Chondrocyte (in vitro differentiated cells): ENCODE measurements at regions not wholly inside any gene's neighbourhood (a gene's known extent, or its start where the extent isn't known, plus 50 kb on each side); places are given as distances from the start of the nearest gene placed in this dataset.

Experiments
- DNase-seq: peaks from one replicate; pipeline ENCODE4 v3.0.0; 2021; ENCODE audit warnings: mixed read lengths, low spot score
- H3K27ac Mint-ChIP-seq: one replicate; pipeline ENCODE4 v1.8.0; 2021; ENCODE audit warnings: mild to moderate bottlenecking, moderate library complexity, mixed read lengths; ENCODE audit not compliant: unreplicated experiment
- H3K27me3 Mint-ChIP-seq: 2 replicates; pipeline ENCODE4 v1.8.0; 2021; ENCODE audit warnings: low read depth, mixed read lengths
- H3K36me3 Mint-ChIP-seq: 2 replicates; pipeline ENCODE4 v1.8.0; 2021; ENCODE audit warnings: low read depth, mixed read lengths
- H3K4me1 Mint-ChIP-seq: 2 replicates; pipeline ENCODE4 v1.8.0; 2021; ENCODE audit warnings: low read depth, mild to moderate bottlenecking, mixed read lengths
- H3K4me3 Mint-ChIP-seq: one replicate; pipeline ENCODE4 v1.8.0; 2021; ENCODE audit warnings: mild to moderate bottlenecking, moderate library complexity, mixed read lengths; ENCODE audit not compliant: unreplicated experiment
- H3K9me3 Mint-ChIP-seq: 2 replicates; pipeline ENCODE4 v1.8.0; 2021; ENCODE audit warnings: low read depth, mixed read lengths
- TF ChIP-seq, protein P1 (sequence below): fragments of 200-600 bp; sonication (generic); IDR thresholded peaks from 2 replicates; pipeline ENCODE4 v1.5.0; 2021; ENCODE audit warnings: antibody characterized with exemption, mild to moderate bottlenecking, moderate library complexity

DNA sequence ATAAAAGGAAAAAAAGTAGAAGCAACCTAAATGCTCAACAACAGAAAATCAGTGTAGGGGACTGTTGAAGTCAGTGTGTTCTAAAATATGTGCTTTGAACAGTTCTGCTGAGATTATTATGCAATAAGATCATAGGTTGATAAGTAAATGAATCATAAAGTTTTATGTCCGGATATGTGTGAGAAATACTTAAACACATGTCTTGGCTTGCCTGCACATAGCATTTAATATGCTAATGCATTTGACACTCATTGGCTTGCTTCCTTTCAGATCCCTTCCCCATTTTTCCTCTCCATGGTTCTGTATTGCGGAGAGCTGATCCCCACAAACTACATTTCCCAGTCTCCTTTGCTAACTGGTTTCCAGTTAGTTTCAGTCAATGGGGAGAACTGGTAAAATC lies 573.8 kb upstream of the TBX3 start:
- peaks cover 5% of the 10 kb centered on the region for H3K4me1 Mint-ChIP-seq
- H3K27me3 Mint-ChIP-seq = peaks cover 15% of the 10 kb centered on the region
- H3K27ac Mint-ChIP-seq = no peak overlapping the region
- TF ChIP-seq, protein P1, sequence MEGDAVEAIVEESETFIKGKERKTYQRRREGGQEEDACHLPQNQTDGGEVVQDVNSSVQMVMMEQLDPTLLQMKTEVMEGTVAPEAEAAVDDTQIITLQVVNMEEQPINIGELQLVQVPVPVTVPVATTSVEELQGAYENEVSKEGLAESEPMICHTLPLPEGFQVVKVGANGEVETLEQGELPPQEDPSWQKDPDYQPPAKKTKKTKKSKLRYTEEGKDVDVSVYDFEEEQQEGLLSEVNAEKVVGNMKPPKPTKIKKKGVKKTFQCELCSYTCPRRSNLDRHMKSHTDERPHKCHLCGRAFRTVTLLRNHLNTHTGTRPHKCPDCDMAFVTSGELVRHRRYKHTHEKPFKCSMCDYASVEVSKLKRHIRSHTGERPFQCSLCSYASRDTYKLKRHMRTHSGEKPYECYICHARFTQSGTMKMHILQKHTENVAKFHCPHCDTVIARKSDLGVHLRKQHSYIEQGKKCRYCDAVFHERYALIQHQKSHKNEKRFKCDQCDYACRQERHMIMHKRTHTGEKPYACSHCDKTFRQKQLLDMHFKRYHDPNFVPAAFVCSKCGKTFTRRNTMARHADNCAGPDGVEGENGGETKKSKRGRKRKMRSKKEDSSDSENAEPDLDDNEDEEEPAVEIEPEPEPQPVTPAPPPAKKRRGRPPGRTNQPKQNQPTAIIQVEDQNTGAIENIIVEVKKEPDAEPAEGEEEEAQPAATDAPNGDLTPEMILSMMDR = no peak
- no peaks in the 10 kb centered on the region for H3K36me3 Mint-ChIP-seq
- no peaks in the 10 kb centered on the region for H3K9me3 Mint-ChIP-seq
- no peak for DNase-seq
- H3K4me3 Mint-ChIP-seq = no peak overlapping the region

DNA sequence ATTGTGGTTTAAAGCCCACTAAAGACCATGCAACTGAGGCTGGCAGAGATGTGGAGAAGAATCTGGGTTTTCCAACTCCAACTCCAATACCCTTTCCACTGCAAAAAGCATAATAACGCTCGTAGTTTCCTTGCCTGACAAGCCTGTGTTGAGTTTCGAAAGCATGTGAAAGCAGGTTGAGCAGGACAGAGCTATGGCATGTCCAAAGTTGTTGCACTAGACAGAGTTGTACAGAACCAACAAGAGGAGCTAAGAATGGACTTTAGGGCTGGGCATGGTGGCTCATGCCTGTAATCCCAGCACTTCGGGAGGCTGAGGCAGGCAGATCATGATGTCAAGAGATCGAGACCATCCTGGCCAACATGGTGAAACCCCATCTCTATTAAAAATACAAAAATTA lies 572.0 kb upstream of the TBX3 start:
- Mint-ChIP-seq H3K27me3 (peaks cover 21% of the 10 kb centered on the region), H3K4me3 (no peak overlapping the region), H3K27ac (no peak overlapping the region), H3K36me3 (no peaks in the 10 kb centered on the region), H3K9me3 (no peaks in the 10 kb centered on the region), H3K4me1 (peaks cover under 1% of the 10 kb centered on the region)
- DNase-seq = no peak
- TF ChIP-seq, protein P1 = no peak

DNA sequence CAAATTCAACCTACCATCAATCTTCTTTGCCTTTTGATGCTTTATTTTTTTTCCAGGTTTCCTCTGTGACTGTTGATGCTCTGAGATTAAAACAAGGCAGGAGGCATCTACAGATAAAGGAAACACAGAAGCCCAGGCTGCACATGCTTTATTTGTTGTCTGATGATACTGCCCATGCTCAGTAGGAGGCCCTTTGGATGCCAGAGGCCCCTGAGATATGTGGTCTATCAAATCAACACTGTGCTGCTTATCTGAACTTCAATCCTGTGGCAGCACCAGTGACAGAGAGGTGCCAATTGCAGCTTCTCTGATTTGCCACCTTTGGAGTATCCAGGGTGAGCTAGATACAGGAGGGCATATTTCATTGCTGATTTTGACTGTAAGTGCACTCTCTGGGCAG lies 571.3 kb upstream of the TBX3 start:
- H3K27ac Mint-ChIP-seq = no peak overlapping the region
- TF ChIP-seq, protein P1 = no peak
- H3K9me3 Mint-ChIP-seq = no peaks in the 10 kb centered on the region
- no peak for DNase-seq
- no peaks in the 10 kb centered on the region for H3K36me3 Mint-ChIP-seq
- H3K27me3 Mint-ChIP-seq = peaks cover 22% of the 10 kb centered on the region
- no peaks in the 10 kb centered on the region for H3K4me1 Mint-ChIP-seq
- no peak overlapping the region for H3K4me3 Mint-ChIP-seq

DNA sequence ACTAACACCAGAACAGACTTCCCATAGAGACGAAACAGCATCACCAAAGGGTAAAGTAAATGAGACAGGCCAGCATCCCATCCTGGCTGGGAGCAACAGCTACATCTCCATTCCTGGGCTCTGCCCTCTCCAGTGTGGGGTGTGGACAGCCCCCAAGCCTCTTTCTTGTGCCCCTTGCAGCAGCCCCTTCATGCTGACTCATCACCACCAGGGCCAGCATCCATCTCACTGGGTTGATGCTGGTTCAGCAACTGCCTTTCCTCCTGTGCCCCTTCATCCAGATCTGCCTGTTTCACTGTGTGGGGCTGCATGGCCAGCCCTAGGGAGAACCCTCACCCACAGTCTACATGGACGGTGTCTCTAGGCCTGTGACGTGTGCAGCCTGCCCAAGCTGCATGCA lies 569.1 kb upstream of the TBX3 start:
- no peak overlapping the region for H3K4me3 Mint-ChIP-seq
- H3K27me3 Mint-ChIP-seq = peaks cover 27% of the 10 kb centered on the region
- DNase-seq = no peak
- no peak overlapping the region for H3K27ac Mint-ChIP-seq
- TF ChIP-seq, protein P1 = no peak
- H3K9me3 Mint-ChIP-seq = no peaks in the 10 kb centered on the region
- H3K4me1 Mint-ChIP-seq = no peaks in the 10 kb centered on the region
- no peaks in the 10 kb centered on the region for H3K36me3 Mint-ChIP-seq

DNA sequence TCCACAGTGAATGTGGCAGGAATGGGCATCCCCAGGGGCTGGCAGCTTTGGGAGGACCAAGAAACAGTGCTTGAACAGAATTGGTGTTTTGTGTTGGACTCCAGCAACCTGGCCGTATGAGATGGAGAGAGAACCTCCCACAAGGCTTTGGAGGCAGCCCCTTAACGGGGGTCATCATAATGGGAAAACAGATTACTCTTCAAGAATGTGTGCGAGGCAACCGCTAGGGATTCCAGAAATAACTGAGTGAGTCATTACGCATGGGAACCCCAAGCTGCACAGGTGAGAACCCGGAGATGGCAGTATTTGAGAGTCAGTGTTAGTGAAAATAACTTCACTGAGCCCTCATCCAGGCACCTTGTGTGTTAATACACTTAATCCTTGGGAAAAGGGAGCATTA lies 567.8 kb upstream of the TBX3 start:
- Mint-ChIP-seq H3K4me3 (no peak overlapping the region), H3K4me1 (no peaks in the 10 kb centered on the region), H3K9me3 (no peaks in the 10 kb centered on the region), H3K27me3 (peaks cover 24% of the 10 kb centered on the region), H3K27ac (no peak overlapping the region), H3K36me3 (no peaks in the 10 kb centered on the region)
- TF ChIP-seq, protein P1 = no peak
- DNase-seq = no peak
